ENCODE measurements at regions not wholly inside any gene's neighbourhood (a gene's known extent, or its start where the extent isn't known, plus 50 kb on each side); places are given as distances from the start of the nearest gene placed in this dataset.

- no peak overlapping the region for H3K4me3 ChIP-seq (ENCODE audit: extremely low read depth in 1 of 4, insufficient read depth in 2 of 4, low read depth in 3 of 4, low read length in 4 of 4)
- WGBS, 2 experiments (ENCODE audit: extremely low coverage in 1 of 2, insufficient coverage in 1 of 2, insufficient read length in 1 of 2, insufficient replicate concordance in 2 of 2, low coverage in 1 of 2, low lambda C conversion rate in 2 of 2, missing lambda C conversion rate in 1 of 2) = 92% methylated on average over 1 of the region's 1 CpG; no CpG with 5 or more reads in 1 of the 2 experiments
- no peak overlapping the region for H2BK12ac ChIP-seq (ENCODE audit: low read depth, low read length)
- no peak overlapping the region for H2BK120ac ChIP-seq (replicated peaks; ENCODE audit: low read depth, low read length)
- H3K79me1 ChIP-seq (ENCODE audit: low read depth, low read length) = no peaks in the 10 kb centered on the region
- no peak overlapping the region for H2AK5ac ChIP-seq (ENCODE audit: low read depth, low read length)
- no peak overlapping the region for H3K14ac ChIP-seq (ENCODE audit: insufficient read length)
- H3K27ac ChIP-seq (ENCODE audit: low read depth, low read length) = no peak overlapping the region
- H3K4ac ChIP-seq (replicated peaks; ENCODE audit: insufficient read length, low read depth, low read length) = no peak overlapping the region
- no peak for TF ChIP-seq TBP (IDR thresholded peaks at IDR 0.05; ENCODE audit: low read depth, low read length)
- TF ChIP-seq E2F6 (IDR thresholded peaks at IDR 0.05) = no peak
- 0 out of 2 replicates have a peak, but pooled peaks have one; percentile 30 for TF ChIP-seq MAFK (IDR thresholded peaks at IDR 0.05; ENCODE audit: low read depth, low read length)
- TF ChIP-seq CHD2 (IDR thresholded peaks at IDR 0.05; ENCODE audit: low read length) = no peak
- no peak for TF ChIP-seq SRF (IDR thresholded peaks at IDR 0.05; ENCODE audit: low read depth, low read length)
- no peak for TF ChIP-seq ASH2L (IDR thresholded peaks at IDR 0.05; ENCODE audit: low read length)
- H2BK15ac ChIP-seq (ENCODE audit: low read length) = no peak overlapping the region
- H3K4me1 ChIP-seq (replicated peaks in 1 of 4; ENCODE audit: control insufficient read depth in 3 of 4, insufficient read depth in 4 of 4, low read length in 3 of 4) = peaks cover 0 to 3% (median 0%) of the 10 kb centered on the region in 4 experiments; a peak in 1 of 7 replicates
- H3K9ac ChIP-seq (replicated peaks in 1 of 4; ENCODE audit: extremely low read depth in 1 of 4, low read depth in 3 of 4, low read length in 3 of 4) = no peak overlapping the region
- DNase-seq (ENCODE audit: low read depth in 1 of 2, low spot score in 2 of 2) (no peak), FAIRE-seq (no peak)
- no peak overlapping the region for H2AFZ ChIP-seq (ENCODE audit: low read length)
- no peak overlapping the region for H3K18ac ChIP-seq (ENCODE audit: extremely low read depth, low read length)
- no peak overlapping the region for H4K5ac ChIP-seq (ENCODE audit: insufficient read length, low read depth, low read length)
- H3K9me3 ChIP-seq (ENCODE audit: insufficient read depth in 2 of 2, low read depth in 1 of 2, low read length in 1 of 2) = no peaks in the 10 kb centered on the region
- ChIA-PET POLR2A (ENCODE audit: partially characterized antibody) (no interaction called here), CTCF (ENCODE audit: partially characterized antibody) (no interaction called here)
- no peak overlapping the region for H2BK20ac ChIP-seq (ENCODE audit: low read length)
- H2BK5ac ChIP-seq (ENCODE audit: low read depth, low read length) = no peak overlapping the region
- H3K4me2 ChIP-seq (ENCODE audit: insufficient read depth in 1 of 2, low read depth in 2 of 2, low read length in 2 of 2) = no peak overlapping the region
- H3K27me3 ChIP-seq (replicated peaks in 1 of 4; ENCODE audit: control insufficient read depth in 3 of 4, extremely low read depth in 1 of 4, insufficient read depth in 3 of 4, low read length in 3 of 4) = no peaks in the 10 kb centered on the region; a peak in 1 of 7 replicates
- H3K23me2 ChIP-seq (ENCODE audit: low read depth, low read length) = no peaks in the 10 kb centered on the region; the same call in 1 of the 2 replicates
- no peak overlapping the region for H3K23ac ChIP-seq (ENCODE audit: insufficient read length)
- no peaks in the 10 kb centered on the region for H3K79me2 ChIP-seq (ENCODE audit: control insufficient read depth in 1 of 2, insufficient read depth in 2 of 2, low read length in 2 of 2)
- no peak overlapping the region for H4K8ac ChIP-seq (ENCODE audit: extremely low read depth, insufficient read depth, low read length)
- no peak overlapping the region for H3K56ac ChIP-seq (replicated peaks; ENCODE audit: insufficient read length, low read depth, low read length)
- no peaks in the 10 kb centered on the region for H4K20me1 ChIP-seq (replicated peaks in 1 of 2; ENCODE audit: control insufficient read depth in 1 of 2, insufficient read depth in 2 of 2, low read length in 2 of 2)
- peak overlapping the region; percentile 56 for H4K91ac ChIP-seq (replicated peaks; ENCODE audit: insufficient read length, low read length)
- H3K36me3 ChIP-seq (ENCODE audit: control insufficient read depth in 2 of 4, insufficient read depth in 4 of 4, low read length in 3 of 4) = no peaks in the 10 kb centered on the region
Measured at GRCh38 chr6:98605705-98606104, 228.7 kb upstream of the POU3F2 start.
